ENCODE measurements at regions not wholly inside any gene's neighbourhood (a gene's known extent, or its start where the extent isn't known, plus 50 kb on each side); places are given as distances from the start of the nearest gene placed in this dataset.

- TF ChIP-seq POLR2AphosphoS5 (IDR thresholded peaks at IDR 0.05) (no peak), CTCF (IDR thresholded peaks at IDR 0.05) (no peak)
These were observed 226.5 kb downstream of the POU4F1 start for GRCh38 chr13:78376822-78377221.
